HCT116 (cell line): ENCODE measurements at regions not wholly inside any gene's neighbourhood (a gene's known extent, or its start where the extent isn't known, plus 50 kb on each side); places are given as distances from the start of the nearest gene placed in this dataset.

Source experiments
- ATAC-seq: fragments of 200-7000 bp; cut with Tn5 transposase; 2 replicates; pipeline ENCODE4 v1.9.1; 2020; ENCODE audit warnings: mild to moderate bottlenecking, moderate library complexity
- BruUV-seq: library from RNA; stranded (reverse); fragments of 400-500 nt; replicated peaks from 2 replicates; lab custom pipeline; 2021; lab: Mats Ljungman, UMichigan
- CTCF ChIA-PET: fragments of 300-600 bp; sonication (Branson Sonifier 250); formaldehyde crosslinking; loops from one replicate; lab custom pipeline; 2021; ENCODE audit warnings: antibody characterized with exemption; lab: Charles Lee
- POLR2A ChIA-PET: fragments of 300-600, 350-600 bp; sonication (Branson Sonifier 250); formaldehyde crosslinking; loops from one replicate; lab custom pipeline; 2021; ENCODE audit warnings: antibody characterized with exemption; lab: Charles Lee
- RAD21 ChIA-PET, 2 experiments: fragments of 300-600 bp; sonication (Branson Sonifier 250); formaldehyde crosslinking; loops; one replicate each; lab custom pipeline; 2023; ENCODE audit warnings: low total read pairs in 2 of 2; ENCODE audit not compliant: uncharacterized antibody in 2 of 2, unreplicated experiment in 2 of 2, low non-redundant PET in 1 of 2; lab: Charles Lee
- DNase-seq: peaks from one replicate; pipeline ENCODE4 v3.0.0-alpha.2; 2010; ENCODE audit warnings: low read depth, low spot score
- H2AFZ ChIP-seq: fragments of 200-600 bp; shearing (Covaris generic), sonication (generic); 2 replicates; pipeline ENCODE4 v1.6.1; 2017; ENCODE audit warnings: low read depth, mixed run types, mixed read lengths, antibody characterized with exemption, low read length; ENCODE audit not compliant: poor library complexity, severe bottlenecking
- H3K27ac ChIP-seq: 2 replicates; pipeline ENCODE4 v1.5.1; 2012; ENCODE audit warnings: low read depth, low read length
- H3K27me3 ChIP-seq: fragments of 200-600 bp; sonication (generic); 2 replicates; pipeline ENCODE4 v1.6.1; 2016; ENCODE audit warnings: mixed run types, low read length, mixed read lengths; ENCODE audit not compliant: insufficient read depth
- H3K36me3 ChIP-seq, 2 experiments: fragments of 200-500 bp in 1 of 2; fragments of 200-600 bp in 1 of 2; sonication (Bioruptor generic) in 1 of 2; sonication (generic) in 1 of 2; 2 replicates each; pipeline versions ENCODE4 v1.5.1 to v1.6.1; 2014 to 2016; ENCODE audit warnings: low read length in 2 of 2, inconsistent platforms in 1 of 2, mixed read lengths in 1 of 2, mixed run types in 1 of 2; ENCODE audit not compliant: insufficient read depth in 2 of 2, control insufficient read depth in 1 of 2
- H3K4me1 ChIP-seq, 2 experiments: fragments of 200-600 bp in 1 of 2; sonication (generic) in 1 of 2; 2 replicates each; pipeline versions ENCODE4 v1.5.1 to v1.6.1; 2012 to 2017; ENCODE audit warnings: low read length in 2 of 2, inconsistent platforms in 1 of 2, mild to moderate bottlenecking in 1 of 2, mixed read lengths in 1 of 2, mixed run types in 1 of 2, moderate library complexity in 1 of 2; ENCODE audit not compliant: insufficient read depth in 2 of 2, control insufficient read depth in 1 of 2
- H3K4me2 ChIP-seq: fragments of 200-600 bp; sonication (generic); 2 replicates; pipeline ENCODE4 v1.6.1; 2017; ENCODE audit warnings: mixed run types, low read length, mixed read lengths
- H3K4me3 ChIP-seq, 2 experiments: fragments of 200-600 bp in 1 of 2; sonication (generic) in 1 of 2; replicated peaks in 1 of 2; 2 replicates each; pipeline ENCODE4 v1.5.1; 2011 to 2016; ENCODE audit warnings: low read length in 2 of 2, control low read depth in 1 of 2, low read depth in 1 of 2, mild to moderate bottlenecking in 1 of 2, mixed read lengths in 1 of 2, mixed run types in 1 of 2
- H3K79me2 ChIP-seq: fragments of 200-600 bp; sonication (generic); 2 replicates; pipeline ENCODE4 v1.6.1; 2017; ENCODE audit warnings: mild to moderate bottlenecking, mixed run types, low read length, moderate library complexity, mixed read lengths; ENCODE audit not compliant: insufficient read depth
- H3K9ac ChIP-seq: fragments of 200-600 bp; sonication (generic); 2 replicates; pipeline ENCODE4 v1.6.1; 2016; ENCODE audit warnings: low read length, mixed read lengths
- H3K9me2 ChIP-seq: fragments of 200-600 bp; sonication (generic), shearing (Covaris generic); 2 replicates; pipeline ENCODE4 v1.6.1; 2017; ENCODE audit warnings: mixed run types, mild to moderate bottlenecking, moderate library complexity; ENCODE audit not compliant: insufficient read depth
- H3K9me3 ChIP-seq, 2 experiments: fragments of 200-500 bp in 1 of 2; fragments of 200-600 bp in 1 of 2; sonication (Bioruptor generic) in 1 of 2; sonication (generic) in 1 of 2; 2 replicates each; pipeline ENCODE4 v1.6.1; 2014 to 2017; ENCODE audit warnings: low read length in 2 of 2, mixed read lengths in 2 of 2, inconsistent platforms in 1 of 2, low read depth in 1 of 2, mild to moderate bottlenecking in 1 of 2, mixed run types in 1 of 2, moderate library complexity in 1 of 2; ENCODE audit not compliant: control insufficient read depth in 1 of 2, insufficient read depth in 1 of 2
- H4K20me1 ChIP-seq: fragments of 200-600 bp; sonication (generic), shearing (Covaris generic); 2 replicates; pipeline ENCODE4 v1.6.1; 2017; ENCODE audit warnings: mixed run types, mild to moderate bottlenecking, moderate library complexity; ENCODE audit not compliant: insufficient read depth
- CEBPB ChIP-seq: IDR thresholded peaks from 2 replicates; pipeline ENCODE4 v1.6.1; 2012; ENCODE audit warnings: low read depth
- JUND ChIP-seq: IDR thresholded peaks from 2 replicates; pipeline ENCODE4 v1.6.1; 2012
- POLR2A ChIP-seq: IDR thresholded peaks from 2 replicates; pipeline ENCODE4 v1.7.0; 2011; ENCODE audit warnings: borderline replicate concordance; ENCODE audit not compliant: insufficient read depth, insufficient read length; ENCODE audit errors: extremely low read depth
- YY1 ChIP-seq: IDR thresholded peaks from 2 replicates; pipeline ENCODE4 v1.6.1; 2011; ENCODE audit warnings: low read length, low read depth, moderate library complexity, mild to moderate bottlenecking; ENCODE audit not compliant: insufficient replicate concordance; ENCODE audit errors: extremely low read depth
- ZNF274 ChIP-seq: fragments of 200-500 bp; sonication (Bioruptor generic); IDR thresholded peaks from 2 replicates; pipeline ENCODE4 v1.6.1; 2014; ENCODE audit warnings: mild to moderate bottlenecking, low read depth, low read length, inconsistent platforms
- intact Hi-C: fragments of 100-400 bp; cut with micrococcal nuclease; formaldehyde crosslinking; loops from 2 replicates; pipeline ENCODE4 v1.10.0; 2022
- TF ChIP-seq, protein P1 (sequence below), 3 experiments: fragments of 200-600 bp in 1 of 3; sonication (generic) in 1 of 3; IDR thresholded peaks in 2 of 3; conservative IDR thresholded peaks in 1 of 3; 2 replicates each; pipeline ENCODE4 v1.5.1; 2012 to 2017; ENCODE audit warnings: low read depth in 2 of 3, low read length in 2 of 3, antibody characterized with exemption in 1 of 3, borderline replicate concordance in 1 of 3, control low read depth in 1 of 3, mild to moderate bottlenecking in 1 of 3, mixed read lengths in 1 of 3, mixed run types in 1 of 3, moderate library complexity in 1 of 3; ENCODE audit not compliant: insufficient read depth in 1 of 3
- TF ChIP-seq, protein P2 (sequence below): IDR thresholded peaks from 2 replicates; pipeline ENCODE4 v1.6.1; 2012; ENCODE audit warnings: low read depth

DNA sequence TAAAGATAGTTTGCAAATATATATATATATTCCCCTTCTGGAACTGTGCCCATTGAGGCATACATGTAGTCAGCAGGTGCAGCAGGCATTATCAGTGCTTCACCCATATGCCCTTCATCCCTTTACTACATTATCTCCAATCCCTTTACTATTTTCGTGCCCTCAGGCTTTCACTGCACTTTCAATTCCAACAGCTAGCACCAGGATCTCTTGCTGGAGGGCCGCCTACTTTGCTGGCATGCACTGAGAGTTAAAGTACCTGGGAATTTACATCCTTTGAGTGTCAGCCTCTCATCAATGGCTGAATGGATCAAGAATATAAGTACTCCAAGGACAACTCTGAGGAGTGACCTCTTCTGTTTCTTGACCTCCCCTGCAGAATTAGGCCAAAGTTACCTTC, 222.1 kb upstream of the CFAP20DC start:
- Histone ChIP-seq H3K4me3 (no peak overlapping the region), H3K9ac (no peak overlapping the region), H3K4me1 (no peaks in the 10 kb centered on the region), H3K79me2 (no peaks in the 10 kb centered on the region), H3K27ac (no peak overlapping the region), H3K9me3 (no peaks in the 10 kb centered on the region), H2AFZ (no peak overlapping the region), H3K27me3 (no peaks in the 10 kb centered on the region), H3K4me2 (no peak overlapping the region), H4K20me1 (no peaks in the 10 kb centered on the region), H3K36me3 (no peaks in the 10 kb centered on the region), H3K9me2 (no peaks in the 10 kb centered on the region)
- ATAC-seq (no peak), DNase-seq (no peak)
- POLR2A ChIA-PET, result no interaction called here
- CTCF ChIA-PET, result no interaction called here
- intact Hi-C loops, result no loop called here
- TF ChIP-seq YY1, result no peak
- TF ChIP-seq, protein P1, sequence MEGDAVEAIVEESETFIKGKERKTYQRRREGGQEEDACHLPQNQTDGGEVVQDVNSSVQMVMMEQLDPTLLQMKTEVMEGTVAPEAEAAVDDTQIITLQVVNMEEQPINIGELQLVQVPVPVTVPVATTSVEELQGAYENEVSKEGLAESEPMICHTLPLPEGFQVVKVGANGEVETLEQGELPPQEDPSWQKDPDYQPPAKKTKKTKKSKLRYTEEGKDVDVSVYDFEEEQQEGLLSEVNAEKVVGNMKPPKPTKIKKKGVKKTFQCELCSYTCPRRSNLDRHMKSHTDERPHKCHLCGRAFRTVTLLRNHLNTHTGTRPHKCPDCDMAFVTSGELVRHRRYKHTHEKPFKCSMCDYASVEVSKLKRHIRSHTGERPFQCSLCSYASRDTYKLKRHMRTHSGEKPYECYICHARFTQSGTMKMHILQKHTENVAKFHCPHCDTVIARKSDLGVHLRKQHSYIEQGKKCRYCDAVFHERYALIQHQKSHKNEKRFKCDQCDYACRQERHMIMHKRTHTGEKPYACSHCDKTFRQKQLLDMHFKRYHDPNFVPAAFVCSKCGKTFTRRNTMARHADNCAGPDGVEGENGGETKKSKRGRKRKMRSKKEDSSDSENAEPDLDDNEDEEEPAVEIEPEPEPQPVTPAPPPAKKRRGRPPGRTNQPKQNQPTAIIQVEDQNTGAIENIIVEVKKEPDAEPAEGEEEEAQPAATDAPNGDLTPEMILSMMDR (IDR thresholded peaks at IDR 0.05 in 2 of 3, conservative IDR thresholded peaks at IDR 0.05 in 1 of 3; ENCODE audit: borderline replicate concordance in 1 of 3, insufficient read depth in 1 of 3, low read depth in 2 of 3, low read length in 2 of 3), result no peak
- TF ChIP-seq ZNF274, result no peak
- TF ChIP-seq, protein P2, sequence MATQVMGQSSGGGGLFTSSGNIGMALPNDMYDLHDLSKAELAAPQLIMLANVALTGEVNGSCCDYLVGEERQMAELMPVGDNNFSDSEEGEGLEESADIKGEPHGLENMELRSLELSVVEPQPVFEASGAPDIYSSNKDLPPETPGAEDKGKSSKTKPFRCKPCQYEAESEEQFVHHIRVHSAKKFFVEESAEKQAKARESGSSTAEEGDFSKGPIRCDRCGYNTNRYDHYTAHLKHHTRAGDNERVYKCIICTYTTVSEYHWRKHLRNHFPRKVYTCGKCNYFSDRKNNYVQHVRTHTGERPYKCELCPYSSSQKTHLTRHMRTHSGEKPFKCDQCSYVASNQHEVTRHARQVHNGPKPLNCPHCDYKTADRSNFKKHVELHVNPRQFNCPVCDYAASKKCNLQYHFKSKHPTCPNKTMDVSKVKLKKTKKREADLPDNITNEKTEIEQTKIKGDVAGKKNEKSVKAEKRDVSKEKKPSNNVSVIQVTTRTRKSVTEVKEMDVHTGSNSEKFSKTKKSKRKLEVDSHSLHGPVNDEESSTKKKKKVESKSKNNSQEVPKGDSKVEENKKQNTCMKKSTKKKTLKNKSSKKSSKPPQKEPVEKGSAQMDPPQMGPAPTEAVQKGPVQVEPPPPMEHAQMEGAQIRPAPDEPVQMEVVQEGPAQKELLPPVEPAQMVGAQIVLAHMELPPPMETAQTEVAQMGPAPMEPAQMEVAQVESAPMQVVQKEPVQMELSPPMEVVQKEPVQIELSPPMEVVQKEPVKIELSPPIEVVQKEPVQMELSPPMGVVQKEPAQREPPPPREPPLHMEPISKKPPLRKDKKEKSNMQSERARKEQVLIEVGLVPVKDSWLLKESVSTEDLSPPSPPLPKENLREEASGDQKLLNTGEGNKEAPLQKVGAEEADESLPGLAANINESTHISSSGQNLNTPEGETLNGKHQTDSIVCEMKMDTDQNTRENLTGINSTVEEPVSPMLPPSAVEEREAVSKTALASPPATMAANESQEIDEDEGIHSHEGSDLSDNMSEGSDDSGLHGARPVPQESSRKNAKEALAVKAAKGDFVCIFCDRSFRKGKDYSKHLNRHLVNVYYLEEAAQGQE, result no peak
- TF ChIP-seq JUND, result no peak
- TF ChIP-seq CEBPB, result no peak
- no peak for TF ChIP-seq POLR2A
- RAD21 ChIA-PET, result no interaction called here
- no TSS peak for BruUV-seq
